NCI-H1105 treated with DMSO at 0.1 percent for 48 hours (cell line): ENCODE measurements at regions not wholly inside any gene's neighbourhood (a gene's known extent, or its start where the extent isn't known, plus 50 kb on each side); places are given as distances from the start of the nearest gene placed in this dataset.

Experiments used
- DNase-seq: peaks from one replicate; lab custom pipeline; 2025; lab: John Stamatoyannopoulos, UW

DNA sequence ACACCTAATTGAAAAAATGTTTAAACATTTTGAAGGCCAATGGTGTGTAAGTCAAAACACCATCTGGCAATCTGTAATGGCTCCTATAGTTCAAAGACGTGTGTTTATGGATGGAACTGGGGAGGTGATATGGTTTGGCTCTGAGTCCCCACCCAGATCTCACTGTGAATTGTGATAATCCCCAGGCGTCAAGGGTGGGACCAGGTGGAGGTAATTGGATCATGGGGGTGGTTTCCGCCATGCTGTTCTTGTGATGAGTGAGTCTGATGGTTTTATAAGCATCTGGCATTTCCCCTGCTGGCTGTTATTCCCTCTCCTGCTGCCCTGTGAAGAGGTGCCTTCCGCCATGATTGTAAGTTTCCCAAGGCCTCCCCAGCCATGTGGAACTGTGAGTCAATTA, 52.2 kb downstream of the ADRA2C start:
- no peak for DNase-seq

DNA sequence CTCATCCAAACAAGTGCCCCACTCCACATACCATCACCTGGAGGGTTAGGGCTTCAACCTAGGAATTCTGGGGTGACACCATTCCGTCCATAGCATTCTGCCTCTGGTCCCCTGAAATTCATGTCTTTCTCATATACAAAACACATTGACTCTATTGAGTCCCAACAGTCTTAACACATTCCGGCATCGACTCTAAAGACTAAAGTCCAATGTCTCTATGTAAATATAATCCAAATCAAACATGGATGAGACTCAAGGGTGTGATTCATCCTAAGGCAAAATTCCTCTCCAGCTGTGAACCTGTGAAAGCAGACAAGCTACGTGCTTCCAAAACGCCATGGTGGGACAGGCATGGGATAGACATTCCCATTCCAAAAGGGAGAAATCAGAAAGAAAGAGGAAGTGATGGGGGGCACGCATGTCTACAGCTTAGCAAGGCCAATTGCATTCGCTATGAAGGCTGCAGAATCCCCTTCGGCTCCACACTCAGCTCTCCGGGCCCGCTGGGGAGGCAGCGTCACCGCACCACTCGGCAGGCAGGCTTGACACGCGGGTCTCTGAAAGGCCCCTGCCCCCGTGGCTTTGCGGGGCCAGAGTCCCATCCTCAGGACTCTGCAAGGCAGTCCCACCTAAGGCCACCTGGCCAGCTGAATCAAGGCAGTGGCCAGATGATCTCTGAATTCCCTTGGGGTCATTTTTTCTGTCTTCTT, 53.2 kb downstream of the ADRA2C start:
- no peak for DNase-seq

DNA sequence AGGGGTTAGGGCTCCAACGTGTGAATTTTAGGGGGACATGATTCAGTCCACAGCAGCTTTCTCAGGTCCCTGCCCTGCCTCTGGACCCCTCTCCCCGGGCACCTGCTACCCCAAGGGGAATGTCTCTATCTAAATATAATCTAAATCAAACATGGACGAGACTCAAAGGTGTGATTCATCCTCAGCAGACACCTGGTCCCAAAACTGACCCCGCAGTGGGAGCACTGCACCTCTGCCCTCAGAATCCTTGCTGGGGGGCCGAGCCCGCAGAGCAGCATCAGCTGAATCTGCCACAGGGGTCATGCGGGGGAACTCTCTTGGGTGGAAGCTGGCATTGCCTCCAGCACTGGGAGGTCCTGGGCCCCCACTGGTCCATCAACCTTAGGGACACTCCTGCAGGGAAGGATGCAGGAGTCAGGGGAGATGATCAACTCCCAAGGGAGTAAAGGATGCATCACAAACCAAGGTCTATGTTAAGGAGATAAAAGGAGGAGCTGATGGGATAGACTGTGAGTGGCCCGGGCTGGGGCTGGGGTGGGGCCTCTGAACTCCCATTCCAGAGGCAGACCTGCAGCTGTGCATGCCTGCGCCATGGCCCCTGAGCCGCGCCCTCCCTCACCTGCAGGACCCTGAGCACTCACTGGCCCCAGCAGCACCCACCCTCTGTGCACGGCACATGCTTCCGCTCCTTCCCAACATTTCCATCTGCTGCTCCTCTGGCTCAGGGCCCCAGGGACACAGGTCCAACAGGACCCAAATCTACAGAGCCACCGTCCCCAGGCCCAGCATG, 54.0 kb downstream of the ADRA2C start:
- no peak for DNase-seq

DNA sequence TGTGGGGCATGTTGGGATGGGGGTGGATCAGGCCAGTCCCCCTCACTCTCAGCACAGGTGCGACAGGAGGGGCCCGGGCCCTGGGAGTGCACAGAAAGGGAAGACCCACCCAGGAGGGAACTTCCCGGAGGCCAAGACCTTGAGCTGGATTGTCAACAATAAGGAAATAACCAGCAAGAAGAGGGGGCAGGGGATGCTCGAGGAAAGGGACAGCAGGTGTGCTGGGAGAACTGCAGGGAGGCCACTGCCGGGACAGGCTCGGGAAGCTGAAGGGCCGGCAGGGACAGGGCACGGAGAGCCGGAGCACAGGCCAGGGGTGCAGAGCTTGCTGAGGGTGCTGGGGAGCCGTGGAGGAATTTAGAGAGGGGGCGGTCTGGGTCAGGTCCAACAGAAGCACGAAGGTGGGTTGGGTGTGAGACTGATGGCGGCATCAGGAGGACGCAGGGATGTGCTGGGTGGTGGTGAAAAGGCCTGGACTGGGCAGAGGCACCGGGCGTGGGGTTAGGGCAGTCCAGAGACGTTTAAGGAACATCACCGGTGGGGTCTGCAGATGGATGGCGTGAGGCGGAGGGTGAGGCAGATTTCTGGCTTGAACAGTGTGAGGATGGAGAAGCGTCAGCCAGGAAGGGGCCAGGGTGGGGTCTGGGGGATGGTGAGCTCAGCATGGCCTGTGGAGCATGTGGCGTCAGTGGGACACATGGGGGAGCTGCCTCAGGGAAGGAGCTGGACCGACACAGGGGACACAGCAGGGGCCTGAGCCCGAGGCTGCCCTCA, 54.8 kb downstream of the ADRA2C start:
- DNase-seq = no peak

DNA sequence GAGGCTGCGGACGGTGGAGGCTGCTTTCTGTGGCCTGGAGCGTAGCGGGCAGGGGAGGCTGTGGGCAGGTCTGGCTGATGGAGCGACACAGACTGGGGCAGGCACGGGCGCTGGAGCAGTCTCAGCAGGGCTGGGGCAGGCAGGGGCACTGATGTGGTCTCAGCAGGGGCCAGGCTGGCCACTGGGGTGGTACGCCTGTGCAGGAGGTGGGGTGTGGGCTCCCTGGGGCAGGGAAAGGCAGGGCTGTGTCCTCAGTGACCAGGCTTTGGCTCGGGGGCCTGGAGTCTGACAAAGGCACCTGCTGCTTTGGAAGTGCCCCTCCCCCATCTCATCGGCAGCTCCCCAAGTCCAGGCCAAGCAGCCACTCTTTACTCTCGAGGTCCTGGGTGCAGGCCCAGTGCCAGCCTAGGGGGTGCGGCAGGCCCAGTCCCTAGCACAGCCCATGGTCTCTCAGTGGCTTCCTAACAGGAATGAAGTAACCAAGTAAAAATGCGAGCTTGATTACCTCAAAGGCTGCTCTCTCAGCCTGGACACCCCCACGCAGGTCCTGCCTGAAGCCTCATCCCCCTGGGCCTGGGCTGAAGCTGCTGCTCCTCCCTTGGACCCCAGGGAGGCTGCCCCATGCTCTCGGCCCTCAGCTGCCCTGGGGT, 55.5 kb downstream of the ADRA2C start:
- no peak for DNase-seq

DNA sequence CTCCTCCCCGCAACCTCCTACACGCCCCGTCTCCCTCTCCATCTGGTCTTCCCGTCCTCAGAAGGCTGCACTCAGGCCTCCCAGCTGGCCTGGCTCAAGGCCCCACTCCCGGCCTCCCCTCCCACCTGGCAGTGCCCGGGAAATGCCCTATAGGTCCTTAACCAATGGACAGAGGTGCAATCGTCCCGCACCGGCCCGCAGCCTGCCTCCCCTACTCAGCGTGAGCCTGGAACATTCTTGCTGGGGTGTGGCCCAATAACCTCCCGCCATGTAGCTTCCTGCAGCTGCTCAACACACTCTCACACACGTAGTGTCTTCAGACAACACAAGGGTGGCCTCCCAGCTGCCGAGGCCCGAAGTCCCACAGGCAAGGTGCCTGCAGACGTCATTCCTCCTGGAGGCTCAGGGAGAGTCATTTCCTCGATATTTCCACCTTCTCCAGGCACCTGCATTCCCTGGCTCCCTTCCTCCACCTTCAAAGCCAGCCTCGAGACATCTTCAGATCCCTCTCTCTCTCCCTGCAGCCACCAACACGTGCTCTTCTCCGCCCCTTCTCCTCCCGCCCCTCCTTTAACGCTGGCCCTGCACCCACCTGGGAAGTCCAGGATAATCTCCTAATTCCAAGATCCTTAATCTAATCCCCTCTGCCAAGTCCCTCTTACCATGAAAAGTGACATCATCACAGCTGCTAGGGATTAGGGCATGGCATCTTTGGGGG, 56.2 kb downstream of the ADRA2C start:
- DNase-seq = no peak

DNA sequence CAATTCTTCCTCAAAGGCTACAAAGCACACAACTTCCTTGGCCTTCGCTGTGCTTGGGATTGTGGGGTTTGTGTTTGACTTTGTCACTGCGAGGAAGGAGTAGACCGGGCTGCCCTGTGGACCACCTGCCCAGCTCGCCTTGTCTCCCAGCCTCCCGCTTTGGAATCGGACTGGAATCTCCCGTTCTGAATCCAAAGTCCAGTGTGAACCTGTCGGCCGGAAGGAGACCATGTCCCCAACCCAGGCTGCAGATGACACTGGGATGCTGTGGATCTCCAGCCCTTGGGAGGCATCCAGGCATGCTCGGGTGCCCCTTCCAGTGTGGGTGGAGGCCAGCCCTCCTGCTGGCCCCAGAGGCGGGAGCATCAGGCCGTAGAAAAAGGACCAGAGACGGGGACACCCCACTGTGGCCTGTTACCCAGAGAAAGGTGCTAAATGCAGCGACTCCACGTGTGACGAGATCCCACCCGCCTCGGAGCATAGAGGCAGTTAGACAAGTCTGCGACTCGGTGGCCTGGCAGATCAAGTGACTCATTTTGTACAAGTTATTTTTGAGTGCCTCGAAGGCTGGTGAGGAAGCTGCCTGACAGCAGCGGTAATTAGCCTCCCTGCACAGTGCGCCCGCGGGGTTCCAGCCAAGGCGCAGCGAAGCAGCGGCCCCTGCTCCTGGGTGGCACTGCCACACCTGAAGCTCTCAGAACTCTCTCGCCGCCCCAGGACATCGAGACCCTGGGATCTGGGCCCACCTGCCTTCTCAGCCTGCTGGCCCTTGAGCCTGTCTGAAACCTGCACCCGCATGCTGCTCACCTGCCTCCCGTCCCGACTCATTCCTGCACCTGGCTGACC, 57.5 kb downstream of the ADRA2C start:
- no peak for DNase-seq

DNA sequence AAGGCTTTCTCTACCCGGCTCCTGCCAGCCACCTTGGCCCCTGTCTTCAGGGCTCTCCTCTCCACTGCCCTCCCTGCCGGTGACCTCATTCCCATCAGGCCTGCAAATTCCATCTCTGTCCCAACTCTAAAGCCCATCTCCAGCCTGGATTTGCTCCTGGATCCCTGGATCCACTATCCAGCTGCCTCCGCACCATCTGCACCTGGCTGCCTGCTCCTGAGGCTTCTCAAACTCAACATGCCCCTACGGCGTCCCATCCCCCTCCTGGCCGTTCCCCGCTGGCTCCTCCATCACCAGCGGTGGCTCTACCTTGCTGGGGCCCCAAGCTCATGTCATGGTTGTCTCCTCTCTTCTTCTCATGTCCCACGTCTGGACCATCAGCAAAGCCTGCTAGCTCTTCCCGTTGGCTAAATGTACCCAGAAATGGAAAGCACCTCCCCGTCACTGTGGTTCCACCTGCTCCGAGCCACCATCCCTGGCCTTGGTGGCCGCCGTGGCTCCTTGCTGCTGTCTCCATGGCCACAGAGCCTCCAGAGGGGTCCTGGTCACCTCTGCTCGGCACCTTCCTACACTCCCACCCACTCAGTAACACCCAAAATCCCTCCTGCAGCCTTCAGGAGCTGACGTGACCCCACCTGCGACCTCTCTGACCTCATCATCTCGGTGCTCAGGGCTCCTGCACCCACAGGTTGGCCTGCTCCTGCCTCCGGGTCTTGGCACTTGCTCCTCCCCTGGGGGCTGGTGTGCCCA, 58.5 kb downstream of the ADRA2C start:
- DNase-seq = no peak

DNA sequence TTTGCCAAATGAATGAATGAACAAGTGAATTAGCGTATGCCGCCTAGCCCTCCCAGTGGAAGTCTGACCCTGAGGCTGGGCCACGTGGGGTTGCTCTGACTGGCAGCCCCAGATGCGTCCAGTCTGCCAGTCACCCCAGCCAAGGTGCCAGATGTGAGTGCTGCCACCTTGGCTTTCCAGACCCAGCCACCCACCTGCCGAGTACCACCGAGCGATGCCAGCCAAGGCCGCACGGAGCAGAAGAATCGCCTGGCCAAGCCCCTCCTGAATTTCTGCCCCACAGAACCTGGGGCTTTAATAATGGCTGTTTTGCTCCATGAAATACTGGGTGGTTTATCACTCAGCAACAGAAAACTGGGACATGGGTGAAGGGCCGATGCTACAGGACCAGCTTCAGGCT, 59.3 kb downstream of the ADRA2C start:
- DNase-seq = no peak

DNA sequence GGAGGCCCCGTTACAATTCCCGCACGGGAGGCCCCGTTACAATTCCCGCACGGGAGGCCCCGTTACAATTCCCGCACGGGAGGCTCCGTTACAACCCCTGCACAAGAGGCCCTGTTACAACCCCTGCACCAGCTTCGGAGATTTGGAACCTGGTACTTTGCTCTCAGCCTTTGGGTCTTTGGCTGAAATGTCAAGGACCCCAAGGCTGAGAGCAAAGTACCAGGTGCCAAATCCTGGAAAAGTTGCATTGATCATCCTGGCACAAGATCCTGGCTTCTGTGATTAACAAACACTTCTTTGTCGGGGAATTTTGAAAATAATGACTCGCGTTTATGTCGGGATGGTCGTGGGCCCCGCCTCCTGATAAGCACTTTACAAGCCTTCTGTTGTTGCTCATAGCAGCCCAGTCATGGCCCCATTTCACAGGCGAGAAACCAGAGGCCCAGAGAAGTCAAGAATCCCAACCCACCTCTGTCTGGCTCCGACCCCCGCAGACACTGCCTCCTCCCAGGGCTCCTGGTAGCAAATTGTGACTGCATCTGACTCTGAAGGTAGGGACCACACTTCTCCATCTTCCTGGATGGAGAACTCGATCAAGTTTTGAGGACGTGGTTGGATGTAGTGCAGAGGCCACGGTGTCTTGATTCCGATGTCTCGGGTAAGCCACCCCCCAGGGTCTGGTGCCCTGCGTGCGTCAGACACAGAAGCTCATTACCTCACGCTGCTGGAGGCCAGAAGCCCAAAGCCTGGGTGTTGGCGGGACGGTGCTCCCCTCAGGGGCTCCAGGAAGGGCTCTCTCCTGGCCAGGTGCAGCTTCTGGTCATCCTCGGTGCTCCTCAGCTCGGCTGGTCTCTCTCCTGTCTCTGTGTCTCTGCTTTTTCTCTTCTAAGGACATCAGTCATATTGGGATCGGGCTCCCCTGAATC, 60.3 kb downstream of the ADRA2C start:
- DNase-seq = no peak

DNA sequence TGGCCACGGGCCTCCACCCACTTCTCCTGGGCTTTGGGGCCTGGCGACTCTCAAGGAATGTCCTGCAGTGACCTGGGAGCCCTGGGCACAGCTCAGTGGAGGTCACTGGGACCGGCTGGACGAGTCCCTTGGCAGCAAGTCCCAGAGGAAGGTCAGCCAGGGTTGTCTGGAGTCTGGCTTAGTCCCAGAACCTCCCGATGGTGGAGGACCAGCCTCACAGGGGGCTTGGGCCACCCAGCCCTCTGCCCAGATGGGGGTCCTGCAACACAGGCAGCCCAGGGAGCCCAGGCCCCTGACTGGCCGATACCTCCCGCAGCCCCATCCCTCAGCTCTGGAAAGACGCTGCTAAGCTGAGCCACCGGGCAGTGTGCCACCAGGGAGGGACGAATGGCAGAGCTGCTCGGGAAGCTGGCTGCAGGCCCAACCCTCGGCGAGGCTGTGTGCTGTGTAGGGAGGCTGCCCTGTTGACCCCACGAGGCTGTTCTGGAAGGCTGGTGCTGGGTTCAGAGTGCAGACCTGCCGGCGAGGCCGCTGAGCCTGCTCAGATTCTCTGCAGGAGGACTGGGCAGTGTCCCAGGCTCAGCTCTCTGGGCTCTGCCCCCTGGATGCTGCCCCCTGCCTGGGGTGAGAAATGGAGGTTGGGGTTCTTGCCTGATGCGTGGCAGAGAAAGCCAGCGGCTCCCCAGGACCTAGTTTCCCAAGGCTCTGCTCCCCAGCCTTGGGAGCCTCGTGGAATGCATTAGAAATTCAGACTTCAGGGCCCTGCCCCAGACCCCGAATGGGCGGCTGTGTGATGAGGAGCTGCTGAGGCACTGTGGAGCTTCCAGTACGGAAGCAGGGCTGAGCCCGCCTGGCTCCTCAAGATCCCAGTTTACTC, 61.7 kb downstream of the ADRA2C start:
- peak; percentile 20 for DNase-seq

DNA sequence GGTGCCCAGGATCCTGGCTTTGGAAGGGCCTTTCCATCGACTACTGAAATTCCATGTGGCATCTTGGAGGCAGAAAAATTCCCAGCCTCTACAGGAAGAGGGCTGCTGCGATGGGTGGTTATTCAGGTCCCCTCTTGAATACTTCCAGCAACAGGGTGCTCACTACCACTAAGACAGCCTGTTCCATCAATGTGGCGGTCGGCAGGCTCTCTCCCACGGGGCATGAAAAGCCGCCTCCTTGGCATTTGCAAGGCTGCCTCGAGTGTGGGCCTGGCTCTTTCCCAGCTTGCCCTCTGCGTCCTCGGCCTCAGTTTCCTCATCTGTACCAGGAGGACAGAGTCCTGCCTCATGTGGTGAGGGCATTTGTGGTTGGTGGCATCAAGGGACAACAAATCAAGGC, 62.4 kb downstream of the ADRA2C start:
- no peak for DNase-seq

DNA sequence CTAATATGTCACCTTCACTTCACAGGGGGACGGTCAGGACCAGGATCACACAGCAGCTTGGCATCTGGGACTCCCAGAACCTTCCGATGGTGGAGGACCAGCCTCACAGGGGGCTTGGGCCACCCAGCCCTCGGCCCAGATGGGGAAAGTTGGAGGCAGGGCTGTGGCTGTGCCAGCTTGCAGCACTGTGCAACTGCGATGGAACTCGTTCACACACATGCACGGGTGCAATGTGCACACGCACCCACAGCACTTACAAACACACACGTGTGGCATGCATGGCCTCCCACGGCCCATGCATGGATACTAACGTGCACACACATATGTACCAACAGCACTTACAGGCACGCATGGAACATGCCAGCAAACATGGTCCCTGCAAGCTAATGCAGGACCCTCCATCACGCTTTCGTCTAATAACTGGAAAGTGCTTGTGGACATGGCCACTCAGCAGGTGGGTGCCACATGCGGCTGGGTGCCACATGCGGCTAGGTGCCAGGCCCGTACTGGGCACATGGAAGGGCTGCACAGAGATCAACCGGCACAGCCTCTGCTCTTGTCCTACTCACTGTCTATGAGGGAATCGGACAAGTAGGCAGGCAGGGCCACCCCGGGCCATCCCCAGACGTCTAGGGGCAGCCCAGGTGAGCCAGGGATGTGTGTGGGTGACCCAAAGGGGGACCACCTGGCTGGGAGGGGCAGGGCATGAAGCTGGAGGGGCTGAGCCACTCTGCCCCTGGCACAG, 63.2 kb downstream of the ADRA2C start:
- DNase-seq = no peak

DNA sequence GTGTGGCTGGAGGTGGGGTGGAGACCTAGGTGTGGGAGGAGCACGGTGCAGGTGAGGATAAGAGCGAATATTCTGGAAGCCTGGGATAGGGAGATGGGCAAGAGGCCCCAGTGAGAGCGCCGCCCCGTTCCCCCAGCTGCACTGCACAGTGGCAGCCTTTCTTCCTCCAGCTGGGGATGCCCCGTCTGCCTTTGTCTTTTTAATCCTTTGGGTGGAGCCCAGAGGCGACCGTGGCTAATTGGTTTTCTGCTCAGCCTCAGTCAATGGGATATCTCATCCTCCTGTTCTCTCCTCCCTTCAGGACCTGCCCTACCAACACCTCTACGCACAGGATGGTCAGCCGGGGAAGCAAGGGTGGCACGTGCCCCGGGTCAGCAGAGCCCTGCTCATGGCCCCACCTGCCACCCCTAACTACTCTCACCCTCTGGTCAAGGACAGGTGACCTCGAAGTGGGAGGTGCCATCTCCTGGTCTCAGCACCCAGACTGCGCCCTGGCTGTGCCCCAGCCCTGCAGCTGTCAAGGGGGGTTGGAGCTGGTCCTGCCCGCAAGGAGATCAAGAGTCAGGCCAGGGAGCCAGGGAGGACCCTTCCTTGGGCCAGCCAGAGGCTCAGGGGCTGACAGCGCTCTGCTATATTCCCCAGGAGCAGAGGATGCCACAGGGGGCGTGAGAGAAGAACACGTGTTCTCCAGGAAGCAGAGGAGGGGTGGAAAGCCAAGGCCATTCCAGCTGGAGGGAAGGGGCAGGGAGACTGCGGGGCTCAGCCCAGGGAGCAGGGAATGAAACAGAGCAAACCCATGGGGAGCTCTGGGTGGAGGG, 64.0 kb downstream of the ADRA2C start:
- no peak for DNase-seq

DNA sequence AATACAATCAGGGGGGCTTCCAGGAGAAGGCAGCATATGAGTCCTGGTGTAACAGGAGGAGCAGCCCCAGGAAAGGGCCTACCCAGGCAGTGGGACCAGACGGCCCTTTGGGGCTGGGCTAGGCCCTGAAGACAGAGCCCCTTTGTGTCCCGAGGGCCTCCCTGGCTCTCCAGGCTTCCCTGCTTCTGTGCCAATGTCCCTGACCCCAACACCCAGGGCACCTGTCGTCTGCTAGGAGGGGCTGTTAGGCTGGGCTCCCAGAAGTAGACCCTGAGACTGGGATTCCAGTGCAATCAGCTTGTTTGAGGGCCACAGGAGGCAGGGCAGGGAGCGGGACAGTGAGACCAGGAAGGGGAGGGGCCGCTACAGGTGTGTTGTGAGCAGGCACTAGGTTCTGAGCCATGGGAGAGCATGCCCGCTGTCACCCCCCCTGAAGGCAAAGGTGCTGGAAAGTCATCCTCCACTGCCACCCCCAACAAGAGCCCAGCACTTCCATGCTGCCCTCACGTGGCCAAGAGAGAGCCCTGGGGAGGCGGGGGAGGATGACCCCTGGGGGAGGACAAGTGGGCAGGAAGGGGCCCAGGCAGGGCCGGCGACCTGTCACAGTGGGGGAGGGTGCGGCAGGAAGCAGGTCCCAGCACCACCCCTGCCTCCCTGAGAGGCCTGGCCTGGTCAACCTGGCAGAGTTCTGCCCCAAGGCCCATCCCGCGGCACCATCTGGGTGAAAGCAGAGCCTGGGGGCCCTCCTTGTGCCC, 64.8 kb downstream of the ADRA2C start:
- no peak for DNase-seq
